Kidney epithelial cell (primary cell): ENCODE measurements at regions not wholly inside any gene's neighbourhood (a gene's known extent, or its start where the extent isn't known, plus 50 kb on each side); places are given as distances from the start of the nearest gene placed in this dataset.

ENCODE experiments used
- DNase-seq: peaks from one replicate; pipeline ENCODE4 v3.0.0-alpha.2; 2010; ENCODE audit warnings: low read depth
- H3K27me3 ChIP-seq: 2 replicates; pipeline ENCODE4 v1.6.0; 2011; ENCODE audit warnings: low read length; ENCODE audit not compliant: control insufficient read depth, insufficient read depth
- H3K36me3 ChIP-seq: 2 replicates; pipeline ENCODE4 v1.5.1; 2011; ENCODE audit warnings: low read length; ENCODE audit not compliant: control insufficient read depth, insufficient read depth
- H3K4me3 ChIP-seq: 2 replicates; pipeline ENCODE4 v1.5.1; 2011; ENCODE audit warnings: low read depth, mild to moderate bottlenecking, control low read depth, low read length
- CTCF ChIP-seq: IDR thresholded peaks from 2 replicates; pipeline ENCODE4 v1.5.1; 2011; ENCODE audit warnings: mild to moderate bottlenecking, moderate library complexity, low read length, control low read depth, inconsistent platforms; ENCODE audit not compliant: insufficient read depth, poor library complexity, severe bottlenecking

GRCh38 chr19:27975419-27976005, 1237.4 kb downstream of the UQCRFS1 start:
- TF ChIP-seq CTCF, result no peak
- no peaks in the 10 kb centered on the region for H3K36me3 ChIP-seq
- H3K27me3 ChIP-seq, result no peaks in the 10 kb centered on the region
- no peak overlapping the region for H3K4me3 ChIP-seq
- no peak for DNase-seq

- no peak for DNase-seq
- Histone ChIP-seq H3K4me3 (no peak overlapping the region), H3K36me3 (no peaks in the 10 kb centered on the region), H3K27me3 (no peaks in the 10 kb centered on the region)
- peak; percentile 83 for TF ChIP-seq CTCF
These were observed 1238.9 kb downstream of the UQCRFS1 start for GRCh38 chr19:27974082-27974513.

- peak; percentile 84 for DNase-seq
- TF ChIP-seq CTCF, result no peak
- no peaks in the 10 kb centered on the region for H3K36me3 ChIP-seq
These were observed 1240.5 kb downstream of the UQCRFS1 start for GRCh38 chr19:27972291-27973040.

GRCh38 chr19:27971869-27972268, 1241.1 kb downstream of the UQCRFS1 start:
- no peak for TF ChIP-seq CTCF
- Histone ChIP-seq H3K36me3 (no peaks in the 10 kb centered on the region), H3K4me3 (no peak overlapping the region), H3K27me3 (no peaks in the 10 kb centered on the region)
- DNase-seq, result no peak

More at GRCh38 chr19:27972291-27973040, 1240.5 kb downstream of the UQCRFS1 start:
- Histone ChIP-seq H3K27me3 (no peaks in the 10 kb centered on the region), H3K4me3 (no peak overlapping the region)

GRCh38 chr19:27971071-27971470, 1241.9 kb downstream of the UQCRFS1 start:
- Histone ChIP-seq H3K36me3 (no peaks in the 10 kb centered on the region), H3K27me3 (no peaks in the 10 kb centered on the region), H3K4me3 (no peak overlapping the region)
- TF ChIP-seq CTCF, result peak; percentile 23
- peak; percentile 84 for DNase-seq

- peak; percentile 74 for TF ChIP-seq CTCF
- no peak for DNase-seq
- H3K4me3 ChIP-seq, result no peak overlapping the region
- H3K27me3 ChIP-seq, result no peaks in the 10 kb centered on the region
- no peaks in the 10 kb centered on the region for H3K36me3 ChIP-seq
These were observed 1246.5 kb downstream of the UQCRFS1 start for GRCh38 chr19:27966390-27966816.
